A549 (cell line): ENCODE measurements at regions not wholly inside any gene's neighbourhood (a gene's known extent, or its start where the extent isn't known, plus 50 kb on each side); places are given as distances from the start of the nearest gene placed in this dataset.
"Not testable (repeated sequence)": the region's sequence is repeated elsewhere in the genome, so short reads cannot be mapped to it uniquely, and the experiment has no call there.

Experiments used
- ATAC-seq, 2 experiments: fragments of 200-7000 bp in 1 of 2; fragments of >200 bp in 1 of 2; cut with Nextera tagmentation in 1 of 2; cut with Tn5 transposase in 1 of 2; 3 replicates each; pipeline versions ENCODE4 v1.8.0 to v1.9.1; 2018 to 2020; ENCODE audit warnings: mild to moderate bottlenecking in 1 of 2, moderate library complexity in 1 of 2
- CTCF ChIA-PET: fragments of 300-600 bp; sonication (Branson Sonifier 250); formaldehyde crosslinking; extraction: SDS; loops from one replicate; lab custom pipeline; 2021; ENCODE audit warnings: antibody characterized with exemption, inconsistent platforms; lab: Yijun Ruan, JAX
- POLR2A ChIA-PET: fragments of 350-600 bp; formaldehyde crosslinking; extraction: SDS; loops from one replicate; lab custom pipeline; 2021; ENCODE audit warnings: antibody characterized with exemption, inconsistent platforms; lab: Yijun Ruan, JAX
- DNase-seq, 2 experiments: peaks; one replicate each; pipeline versions ENCODE4 v3.0.0 to v3.0.0-alpha.2; 2011 to 2016; ENCODE audit warnings: low read depth in 1 of 2, low spot score in 1 of 2
- FAIRE-seq: peaks from 2 replicates; lab custom pipeline; 2011; peaks lifted over from hg19 to GRCh38; lab: Jason Lieb, UNC
- H3K27ac ChIP-seq, 2 experiments: fragments of >200 bp; sonication (Bioruptor Twin); formaldehyde crosslinking; 3 replicates each; pipeline ENCODE4 v1.5.1; 2016 to 2017
- H3K4me1 ChIP-seq: fragments of >200 bp; sonication (Bioruptor Twin); formaldehyde crosslinking; 3 replicates; pipeline ENCODE4 v1.6.1; 2016
- H3K4me2 ChIP-seq: fragments of >200 bp; sonication (Bioruptor Twin); formaldehyde crosslinking; 3 replicates; pipeline ENCODE4 v1.6.1; 2016
- H3K4me3 ChIP-seq: fragments of >200 bp; sonication (Bioruptor Twin); formaldehyde crosslinking; 3 replicates; pipeline ENCODE4 v1.5.1; 2016
- H3K9me3 ChIP-seq: fragments of >200 bp; sonication (Bioruptor Twin); formaldehyde crosslinking; 3 replicates; pipeline ENCODE4 v1.6.1; 2016
- WGBS: methylation state at CpG from one replicate; pipeline ENCODE4 v1.1.6; 2017; ENCODE audit errors: missing lambda C conversion rate; 5-methylcytosine and 5-hydroxymethylcytosine counted together

DNA sequence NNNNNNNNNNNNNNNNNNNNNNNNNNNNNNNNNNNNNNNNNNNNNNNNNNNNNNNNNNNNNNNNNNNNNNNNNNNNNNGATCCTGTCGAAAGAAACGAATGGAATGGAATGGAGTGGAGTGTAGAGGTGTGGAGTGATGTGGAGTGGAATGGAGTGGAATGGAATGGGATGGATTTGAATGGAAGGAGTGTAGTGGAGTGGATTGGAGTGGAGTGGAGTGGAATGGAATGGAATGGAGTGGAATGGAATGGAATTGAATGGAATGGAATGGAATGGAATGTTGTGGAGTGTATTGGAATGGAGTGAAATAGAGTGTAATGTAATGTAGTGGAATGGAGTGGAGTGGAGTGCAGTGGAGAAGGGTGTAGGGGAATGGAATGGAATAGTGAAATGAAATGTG, 1275.4 kb upstream of the TPTE start:
- CTCF ChIA-PET, DNase-seq, H3K4me3 ChIP-seq, H3K4me2 ChIP-seq, FAIRE-seq, H3K4me1 ChIP-seq, POLR2A ChIA-PET, H3K27ac ChIP-seq: not testable (repeated sequence)
- peaks cover 10% of the 10 kb centered on the region; the same call in 2 of the 3 replicates for H3K9me3 ChIP-seq
- peak; percentile 27 to 67; a peak in 4 of 6 replicates for ATAC-seq
- no CpG with 5 or more reads among the region's 2 CpGs for WGBS

DNA sequence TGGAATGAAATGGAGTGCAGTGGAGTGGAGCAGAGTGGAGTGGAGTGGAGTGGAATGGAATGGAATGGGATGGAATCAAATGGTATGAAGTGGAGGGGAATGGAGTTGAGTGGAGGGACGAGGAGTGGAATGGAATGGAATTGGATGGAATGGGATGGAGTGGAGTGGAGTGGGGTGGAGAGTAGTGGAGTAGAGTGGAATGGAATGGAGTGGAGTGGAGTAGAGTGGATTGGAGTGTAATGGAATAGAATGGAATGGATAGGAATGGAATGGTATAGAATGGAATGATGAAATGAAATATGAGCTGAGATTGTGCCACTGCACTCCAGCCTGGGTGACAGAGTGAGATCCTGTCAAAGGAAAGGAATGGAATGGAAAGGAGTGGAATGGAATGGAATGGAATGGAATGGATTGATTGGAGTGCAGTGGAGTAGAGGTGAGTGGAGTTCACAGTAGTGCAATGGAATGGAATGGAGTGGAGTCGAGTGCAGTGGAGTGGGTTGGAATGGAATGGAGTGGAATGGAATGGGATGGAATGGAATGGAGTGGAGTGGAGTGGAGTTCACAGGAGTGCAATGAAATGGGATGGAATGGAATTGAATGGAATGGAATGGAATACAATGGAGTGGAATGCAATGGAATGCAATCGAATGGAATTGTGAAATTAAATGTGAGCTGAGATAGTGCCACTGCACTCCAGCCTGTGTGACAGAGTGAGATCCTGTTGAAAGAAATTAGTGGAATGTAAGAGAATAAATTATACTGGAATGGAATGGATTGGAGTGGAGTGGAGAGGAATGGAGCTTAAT, 1274.7 kb upstream of the TPTE start:
- H3K4me2 ChIP-seq, DNase-seq, POLR2A ChIA-PET, CTCF ChIA-PET, H3K4me3 ChIP-seq, H3K4me1 ChIP-seq, FAIRE-seq, H3K27ac ChIP-seq: not testable (repeated sequence)
- peak; percentile 65 to 78 for ATAC-seq
- WGBS = under 1% methylated on average over 3 of the region's 3 CpGs
- H3K9me3 ChIP-seq = peaks cover 10% of the 10 kb centered on the region; the same call in 2 of the 3 replicates

DNA sequence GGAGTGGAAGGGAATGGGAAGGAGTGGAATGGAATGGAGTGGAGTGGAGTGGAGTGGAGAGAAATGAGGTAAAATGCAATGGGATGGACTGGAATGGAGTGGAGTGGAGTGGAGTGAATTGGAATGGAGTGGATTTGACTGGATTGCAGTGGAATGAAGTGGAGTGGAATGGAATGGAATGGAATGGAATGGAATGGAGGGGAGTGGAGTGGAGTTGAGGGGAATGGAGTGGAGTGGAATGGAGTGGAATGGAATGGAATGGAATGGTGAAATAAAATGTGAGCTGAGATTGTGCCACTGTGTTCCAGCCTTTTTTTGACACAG, 1274.1 kb upstream of the TPTE start:
- peaks cover 10% of the 10 kb centered on the region; the same call in 2 of the 3 replicates for H3K9me3 ChIP-seq
- CTCF ChIA-PET, DNase-seq, H3K27ac ChIP-seq, POLR2A ChIA-PET, H3K4me3 ChIP-seq, H3K4me2 ChIP-seq, H3K4me1 ChIP-seq, FAIRE-seq: not testable (repeated sequence)
- peak; percentile 32 to 51; a peak in 3 of 6 replicates for ATAC-seq

DNA sequence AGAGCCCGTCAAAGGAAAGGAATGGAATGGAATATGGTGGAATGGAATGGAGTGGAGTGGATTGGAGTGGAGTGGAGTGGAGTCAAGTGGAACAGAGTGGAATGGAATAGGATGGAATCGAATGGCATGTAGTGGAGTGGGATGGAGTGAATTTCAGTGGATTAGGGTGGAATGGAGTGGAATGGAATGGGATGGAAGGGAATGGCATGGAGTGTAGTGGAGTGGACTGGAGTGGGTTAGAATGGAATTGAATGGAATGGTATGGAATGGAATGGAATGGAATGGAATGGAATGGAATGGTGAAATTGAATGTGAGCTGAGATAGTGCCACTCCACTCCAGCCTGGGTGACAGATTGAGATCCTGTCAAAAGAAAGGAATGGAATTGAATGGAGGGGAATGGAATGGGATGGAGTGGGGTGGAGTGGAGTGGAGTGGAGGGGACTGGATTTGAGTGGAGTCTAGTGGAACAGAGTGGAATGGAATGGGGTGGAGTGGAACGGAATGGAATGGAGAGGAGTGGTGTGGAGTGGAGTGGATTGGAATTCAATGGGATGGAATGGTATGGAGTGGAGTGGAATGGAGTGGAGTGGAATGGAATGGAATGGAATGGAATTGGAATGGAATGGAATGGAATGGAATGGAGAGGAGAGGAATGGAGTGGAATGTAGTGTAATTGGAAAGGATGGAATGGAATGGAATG, 1273.6 kb upstream of the TPTE start:
- DNase-seq, H3K4me1 ChIP-seq, CTCF ChIA-PET, H3K4me2 ChIP-seq, POLR2A ChIA-PET, FAIRE-seq, H3K4me3 ChIP-seq, H3K27ac ChIP-seq: not testable (repeated sequence)
- peak; percentile 51 to 56; a peak in 5 of 6 replicates for ATAC-seq
- 3% methylated on average over 3 of the region's 3 CpGs for WGBS
- H3K9me3 ChIP-seq = peaks cover 10% of the 10 kb centered on the region; the same call in 2 of the 3 replicates
